GM12892 (cell line): ENCODE measurements at regions not wholly inside any gene's neighbourhood (a gene's known extent, or its start where the extent isn't known, plus 50 kb on each side); places are given as distances from the start of the nearest gene placed in this dataset.

Experiments used
- DNase-seq: peaks from one replicate; pipeline ENCODE4 v3.0.0; 2011; ENCODE audit not compliant: insufficient read length
- FAIRE-seq: peaks from 2 replicates; lab custom pipeline; 2011; peaks lifted over from hg19 to GRCh38; lab: Jason Lieb, UNC
- POLR2A ChIP-seq: IDR thresholded peaks from 2 replicates; pipeline ENCODE4 v1.6.1; 2011; ENCODE audit warnings: low read depth, low read length, control low read depth
- POLR2AphosphoS5 ChIP-seq: IDR thresholded peaks from 2 replicates; pipeline ENCODE4 v1.6.1; 2011; ENCODE audit warnings: low read depth, low read length, control low read depth
- TAF1 ChIP-seq: IDR thresholded peaks from 2 replicates; pipeline ENCODE4 v1.6.1; 2011; ENCODE audit warnings: low read depth, mild to moderate bottlenecking, control low read depth, low read length, borderline replicate concordance

GRCh38 chr22:48261048-48261621 is 1498.7 kb downstream of the TBC1D22A start:
- TF ChIP-seq POLR2A (no peak), TAF1 (no peak), POLR2AphosphoS5 (no peak)
- no peak for DNase-seq
- FAIRE-seq, result no peak

- no peak for TF ChIP-seq TAF1
- no peak for TF ChIP-seq POLR2AphosphoS5
- no peak for TF ChIP-seq POLR2A
- FAIRE-seq, result no peak
- DNase-seq, result no peak
Observed at GRCh38 chr22:48259991-48260670, 1497.7 kb downstream of the TBC1D22A start.

GRCh38 chr22:48258811-48259210 is 1496.4 kb downstream of the TBC1D22A start:
- no peak for DNase-seq
- no peak for FAIRE-seq

GRCh38 chr22:48258064-48258701 is 1495.7 kb downstream of the TBC1D22A start:
- no peak for FAIRE-seq

More at GRCh38 chr22:48258811-48259210, 1496.4 kb downstream of the TBC1D22A start:
- TF ChIP-seq TAF1, result no peak
- no peak for TF ChIP-seq POLR2A
- no peak for TF ChIP-seq POLR2AphosphoS5

GRCh38 chr22:48257685-48258055 is 1495.2 kb downstream of the TBC1D22A start:
- DNase-seq, result no peak
- no peak for FAIRE-seq
- no peak for TF ChIP-seq POLR2AphosphoS5
- TF ChIP-seq POLR2A, result no peak
- no peak for TF ChIP-seq TAF1

More at GRCh38 chr22:48258064-48258701, 1495.7 kb downstream of the TBC1D22A start:
- no peak for TF ChIP-seq TAF1
- no peak for TF ChIP-seq POLR2A
- no peak for TF ChIP-seq POLR2AphosphoS5
- no peak for DNase-seq

- DNase-seq (no peak), FAIRE-seq (no peak)
- TF ChIP-seq POLR2AphosphoS5 (no peak), POLR2A (no peak), TAF1 (no peak)
Observed at GRCh38 chr22:48256776-48257684, 1494.6 kb downstream of the TBC1D22A start.

- TF ChIP-seq POLR2AphosphoS5 (no peak), TAF1 (no peak), POLR2A (no peak)
- no peak for FAIRE-seq
- DNase-seq, result no peak
Observed at GRCh38 chr22:48256041-48256739, 1493.7 kb downstream of the TBC1D22A start.

GRCh38 chr22:48254311-48254873 is 1491.9 kb downstream of the TBC1D22A start:
- FAIRE-seq (no peak), DNase-seq (no peak)
- TF ChIP-seq POLR2AphosphoS5, result no peak
- TF ChIP-seq POLR2A, result no peak
- no peak for TF ChIP-seq TAF1

GRCh38 chr22:48253573-48253972 is 1491.1 kb downstream of the TBC1D22A start:
- FAIRE-seq (no peak), DNase-seq (no peak)
- no peak for TF ChIP-seq TAF1
- no peak for TF ChIP-seq POLR2A
- no peak for TF ChIP-seq POLR2AphosphoS5

GRCh38 chr22:48253136-48253535 is 1490.7 kb downstream of the TBC1D22A start:
- FAIRE-seq (no peak), DNase-seq (no peak)
- no peak for TF ChIP-seq POLR2A

- TF ChIP-seq POLR2AphosphoS5, result no peak
- no peak for TF ChIP-seq TAF1
- TF ChIP-seq POLR2A, result no peak
- DNase-seq (no peak), FAIRE-seq (no peak)
Observed at GRCh38 chr22:48251629-48252028, 1489.2 kb downstream of the TBC1D22A start.
